ENCODE measurements at regions not wholly inside any gene's neighbourhood (a gene's known extent, or its start where the extent isn't known, plus 50 kb on each side); places are given as distances from the start of the nearest gene placed in this dataset.

GRCh38 chr6:126888727-126889725 lies 229.4 kb upstream of the RSPO3 start:
- TF ChIP-seq CTCF (IDR thresholded peaks at IDR 0.05) (no peak), POLR2A (IDR thresholded peaks at IDR 0.05) (no peak)

All from thyroid gland (tissue), 4 donors.